HCT116 (cell line): ENCODE measurements at regions not wholly inside any gene's neighbourhood (a gene's known extent, or its start where the extent isn't known, plus 50 kb on each side); places are given as distances from the start of the nearest gene placed in this dataset.

Experiments
- ATAC-seq: fragments of 200-7000 bp; cut with Tn5 transposase; 2 replicates; pipeline ENCODE4 v1.9.1; 2020; ENCODE audit warnings: mild to moderate bottlenecking, moderate library complexity
- BruUV-seq: library from RNA; stranded (reverse); fragments of 400-500 nt; replicated peaks from 2 replicates; lab custom pipeline; 2021; lab: Mats Ljungman, UMichigan
- CTCF ChIA-PET: fragments of 300-600 bp; sonication (Branson Sonifier 250); formaldehyde crosslinking; loops from one replicate; lab custom pipeline; 2021; ENCODE audit warnings: antibody characterized with exemption; lab: Charles Lee
- POLR2A ChIA-PET: fragments of 300-600, 350-600 bp; sonication (Branson Sonifier 250); formaldehyde crosslinking; loops from one replicate; lab custom pipeline; 2021; ENCODE audit warnings: antibody characterized with exemption; lab: Charles Lee
- RAD21 ChIA-PET, 2 experiments: fragments of 300-600 bp; sonication (Branson Sonifier 250); formaldehyde crosslinking; loops; one replicate each; lab custom pipeline; 2023; ENCODE audit warnings: low total read pairs in 2 of 2; ENCODE audit not compliant: uncharacterized antibody in 2 of 2, unreplicated experiment in 2 of 2, low non-redundant PET in 1 of 2; lab: Charles Lee
- DNase-seq: peaks from one replicate; pipeline ENCODE4 v3.0.0-alpha.2; 2010; ENCODE audit warnings: low read depth, low spot score
- H2AFZ ChIP-seq: fragments of 200-600 bp; shearing (Covaris generic), sonication (generic); 2 replicates; pipeline ENCODE4 v1.6.1; 2017; ENCODE audit warnings: low read depth, mixed run types, mixed read lengths, antibody characterized with exemption, low read length; ENCODE audit not compliant: poor library complexity, severe bottlenecking
- H3K27ac ChIP-seq: 2 replicates; pipeline ENCODE4 v1.5.1; 2012; ENCODE audit warnings: low read depth, low read length
- H3K27me3 ChIP-seq: fragments of 200-600 bp; sonication (generic); 2 replicates; pipeline ENCODE4 v1.6.1; 2016; ENCODE audit warnings: mixed run types, low read length, mixed read lengths; ENCODE audit not compliant: insufficient read depth
- H3K36me3 ChIP-seq, 2 experiments: fragments of 200-500 bp in 1 of 2; fragments of 200-600 bp in 1 of 2; sonication (Bioruptor generic) in 1 of 2; sonication (generic) in 1 of 2; 2 replicates each; pipeline versions ENCODE4 v1.5.1 to v1.6.1; 2014 to 2016; ENCODE audit warnings: low read length in 2 of 2, inconsistent platforms in 1 of 2, mixed read lengths in 1 of 2, mixed run types in 1 of 2; ENCODE audit not compliant: insufficient read depth in 2 of 2, control insufficient read depth in 1 of 2
- H3K4me1 ChIP-seq, 2 experiments: fragments of 200-600 bp in 1 of 2; sonication (generic) in 1 of 2; 2 replicates each; pipeline versions ENCODE4 v1.5.1 to v1.6.1; 2012 to 2017; ENCODE audit warnings: low read length in 2 of 2, inconsistent platforms in 1 of 2, mild to moderate bottlenecking in 1 of 2, mixed read lengths in 1 of 2, mixed run types in 1 of 2, moderate library complexity in 1 of 2; ENCODE audit not compliant: insufficient read depth in 2 of 2, control insufficient read depth in 1 of 2
- H3K4me2 ChIP-seq: fragments of 200-600 bp; sonication (generic); 2 replicates; pipeline ENCODE4 v1.6.1; 2017; ENCODE audit warnings: mixed run types, low read length, mixed read lengths
- H3K4me3 ChIP-seq, 2 experiments: fragments of 200-600 bp in 1 of 2; sonication (generic) in 1 of 2; replicated peaks in 1 of 2; 2 replicates each; pipeline ENCODE4 v1.5.1; 2011 to 2016; ENCODE audit warnings: low read length in 2 of 2, control low read depth in 1 of 2, low read depth in 1 of 2, mild to moderate bottlenecking in 1 of 2, mixed read lengths in 1 of 2, mixed run types in 1 of 2
- H3K79me2 ChIP-seq: fragments of 200-600 bp; sonication (generic); 2 replicates; pipeline ENCODE4 v1.6.1; 2017; ENCODE audit warnings: mild to moderate bottlenecking, mixed run types, low read length, moderate library complexity, mixed read lengths; ENCODE audit not compliant: insufficient read depth
- H3K9ac ChIP-seq: fragments of 200-600 bp; sonication (generic); 2 replicates; pipeline ENCODE4 v1.6.1; 2016; ENCODE audit warnings: low read length, mixed read lengths
- H3K9me2 ChIP-seq: fragments of 200-600 bp; sonication (generic), shearing (Covaris generic); 2 replicates; pipeline ENCODE4 v1.6.1; 2017; ENCODE audit warnings: mixed run types, mild to moderate bottlenecking, moderate library complexity; ENCODE audit not compliant: insufficient read depth
- H3K9me3 ChIP-seq, 2 experiments: fragments of 200-500 bp in 1 of 2; fragments of 200-600 bp in 1 of 2; sonication (Bioruptor generic) in 1 of 2; sonication (generic) in 1 of 2; 2 replicates each; pipeline ENCODE4 v1.6.1; 2014 to 2017; ENCODE audit warnings: low read length in 2 of 2, mixed read lengths in 2 of 2, inconsistent platforms in 1 of 2, low read depth in 1 of 2, mild to moderate bottlenecking in 1 of 2, mixed run types in 1 of 2, moderate library complexity in 1 of 2; ENCODE audit not compliant: control insufficient read depth in 1 of 2, insufficient read depth in 1 of 2
- H4K20me1 ChIP-seq: fragments of 200-600 bp; sonication (generic), shearing (Covaris generic); 2 replicates; pipeline ENCODE4 v1.6.1; 2017; ENCODE audit warnings: mixed run types, mild to moderate bottlenecking, moderate library complexity; ENCODE audit not compliant: insufficient read depth
- EGR1 ChIP-seq: IDR thresholded peaks from 2 replicates; pipeline ENCODE4 v1.6.1; 2012; ENCODE audit warnings: low read depth
- JUND ChIP-seq: IDR thresholded peaks from 2 replicates; pipeline ENCODE4 v1.6.1; 2012
- POLR2A ChIP-seq: IDR thresholded peaks from 2 replicates; pipeline ENCODE4 v1.7.0; 2011; ENCODE audit warnings: borderline replicate concordance; ENCODE audit not compliant: insufficient read depth, insufficient read length; ENCODE audit errors: extremely low read depth
- RAD21 ChIP-seq: IDR thresholded peaks from 2 replicates; pipeline ENCODE4 v1.6.1; 2012; ENCODE audit warnings: low read depth, mild to moderate bottlenecking
- TCF7L2 ChIP-seq: IDR thresholded peaks from 2 replicates; pipeline ENCODE4 v1.7.0; 2011; ENCODE audit warnings: borderline replicate concordance, inconsistent platforms; ENCODE audit not compliant: insufficient read depth, insufficient read length; ENCODE audit errors: extremely low read depth
- YY1 ChIP-seq: IDR thresholded peaks from 2 replicates; pipeline ENCODE4 v1.6.1; 2011; ENCODE audit warnings: low read length, low read depth, moderate library complexity, mild to moderate bottlenecking; ENCODE audit not compliant: insufficient replicate concordance; ENCODE audit errors: extremely low read depth
- intact Hi-C: fragments of 100-400 bp; cut with micrococcal nuclease; formaldehyde crosslinking; loops from 2 replicates; pipeline ENCODE4 v1.10.0; 2022
- TF ChIP-seq, protein P1 (sequence below): IDR thresholded peaks from 2 replicates; pipeline ENCODE4 v1.6.1; 2012; ENCODE audit warnings: low read depth
- TF ChIP-seq, protein P2 (sequence below), 3 experiments: fragments of 200-600 bp in 1 of 3; sonication (generic) in 1 of 3; IDR thresholded peaks in 2 of 3; conservative IDR thresholded peaks in 1 of 3; 2 replicates each; pipeline ENCODE4 v1.5.1; 2012 to 2017; ENCODE audit warnings: low read depth in 2 of 3, low read length in 2 of 3, antibody characterized with exemption in 1 of 3, borderline replicate concordance in 1 of 3, control low read depth in 1 of 3, mild to moderate bottlenecking in 1 of 3, mixed read lengths in 1 of 3, mixed run types in 1 of 3, moderate library complexity in 1 of 3; ENCODE audit not compliant: insufficient read depth in 1 of 3
- TF ChIP-seq, protein P3 (sequence below): IDR thresholded peaks from 2 replicates; pipeline ENCODE4 v1.6.1; 2012

DNA sequence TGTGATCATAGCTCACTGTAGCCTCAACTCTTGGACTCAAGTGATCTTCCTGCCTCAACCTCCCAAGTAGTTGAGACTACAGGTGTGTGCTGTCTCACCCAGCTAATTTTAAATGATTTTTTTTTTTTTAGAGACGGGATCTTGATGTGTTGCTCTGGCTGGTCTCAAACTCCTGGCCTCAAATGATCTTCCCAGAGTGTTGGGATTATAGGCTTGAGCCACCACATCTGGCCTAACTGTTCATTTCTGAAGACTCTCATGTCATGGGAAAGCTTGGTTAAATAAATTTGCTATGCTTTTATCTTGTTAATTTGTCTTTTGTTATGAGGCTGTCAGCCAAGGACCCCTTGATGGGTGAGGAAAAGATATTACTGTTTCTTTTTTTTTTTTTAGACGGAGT lies 134.0 kb downstream of the MIS18A start:
- Histone ChIP-seq H3K4me2 (no peak overlapping the region), H3K4me3 (no peak overlapping the region), H3K4me1 (no peaks in the 10 kb centered on the region), H4K20me1 (no peaks in the 10 kb centered on the region), H3K9me2 (no peaks in the 10 kb centered on the region), H3K79me2 (no peaks in the 10 kb centered on the region), H3K27me3 (peaks cover 48% of the 10 kb centered on the region), H3K9me3 (no peaks in the 10 kb centered on the region), H3K9ac (no peak overlapping the region), H3K27ac (no peak overlapping the region), H3K36me3 (no peaks in the 10 kb centered on the region), H2AFZ (no peak overlapping the region)
- no TSS peak for BruUV-seq
- ChIA-PET RAD21 (no interaction called here), CTCF (no interaction called here), POLR2A (no interaction called here)
- DNase-seq (no peak), ATAC-seq (no peak)
- intact Hi-C loops, result no loop called here
- TF ChIP-seq, protein P1, sequence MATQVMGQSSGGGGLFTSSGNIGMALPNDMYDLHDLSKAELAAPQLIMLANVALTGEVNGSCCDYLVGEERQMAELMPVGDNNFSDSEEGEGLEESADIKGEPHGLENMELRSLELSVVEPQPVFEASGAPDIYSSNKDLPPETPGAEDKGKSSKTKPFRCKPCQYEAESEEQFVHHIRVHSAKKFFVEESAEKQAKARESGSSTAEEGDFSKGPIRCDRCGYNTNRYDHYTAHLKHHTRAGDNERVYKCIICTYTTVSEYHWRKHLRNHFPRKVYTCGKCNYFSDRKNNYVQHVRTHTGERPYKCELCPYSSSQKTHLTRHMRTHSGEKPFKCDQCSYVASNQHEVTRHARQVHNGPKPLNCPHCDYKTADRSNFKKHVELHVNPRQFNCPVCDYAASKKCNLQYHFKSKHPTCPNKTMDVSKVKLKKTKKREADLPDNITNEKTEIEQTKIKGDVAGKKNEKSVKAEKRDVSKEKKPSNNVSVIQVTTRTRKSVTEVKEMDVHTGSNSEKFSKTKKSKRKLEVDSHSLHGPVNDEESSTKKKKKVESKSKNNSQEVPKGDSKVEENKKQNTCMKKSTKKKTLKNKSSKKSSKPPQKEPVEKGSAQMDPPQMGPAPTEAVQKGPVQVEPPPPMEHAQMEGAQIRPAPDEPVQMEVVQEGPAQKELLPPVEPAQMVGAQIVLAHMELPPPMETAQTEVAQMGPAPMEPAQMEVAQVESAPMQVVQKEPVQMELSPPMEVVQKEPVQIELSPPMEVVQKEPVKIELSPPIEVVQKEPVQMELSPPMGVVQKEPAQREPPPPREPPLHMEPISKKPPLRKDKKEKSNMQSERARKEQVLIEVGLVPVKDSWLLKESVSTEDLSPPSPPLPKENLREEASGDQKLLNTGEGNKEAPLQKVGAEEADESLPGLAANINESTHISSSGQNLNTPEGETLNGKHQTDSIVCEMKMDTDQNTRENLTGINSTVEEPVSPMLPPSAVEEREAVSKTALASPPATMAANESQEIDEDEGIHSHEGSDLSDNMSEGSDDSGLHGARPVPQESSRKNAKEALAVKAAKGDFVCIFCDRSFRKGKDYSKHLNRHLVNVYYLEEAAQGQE, result no peak
- TF ChIP-seq, protein P2, sequence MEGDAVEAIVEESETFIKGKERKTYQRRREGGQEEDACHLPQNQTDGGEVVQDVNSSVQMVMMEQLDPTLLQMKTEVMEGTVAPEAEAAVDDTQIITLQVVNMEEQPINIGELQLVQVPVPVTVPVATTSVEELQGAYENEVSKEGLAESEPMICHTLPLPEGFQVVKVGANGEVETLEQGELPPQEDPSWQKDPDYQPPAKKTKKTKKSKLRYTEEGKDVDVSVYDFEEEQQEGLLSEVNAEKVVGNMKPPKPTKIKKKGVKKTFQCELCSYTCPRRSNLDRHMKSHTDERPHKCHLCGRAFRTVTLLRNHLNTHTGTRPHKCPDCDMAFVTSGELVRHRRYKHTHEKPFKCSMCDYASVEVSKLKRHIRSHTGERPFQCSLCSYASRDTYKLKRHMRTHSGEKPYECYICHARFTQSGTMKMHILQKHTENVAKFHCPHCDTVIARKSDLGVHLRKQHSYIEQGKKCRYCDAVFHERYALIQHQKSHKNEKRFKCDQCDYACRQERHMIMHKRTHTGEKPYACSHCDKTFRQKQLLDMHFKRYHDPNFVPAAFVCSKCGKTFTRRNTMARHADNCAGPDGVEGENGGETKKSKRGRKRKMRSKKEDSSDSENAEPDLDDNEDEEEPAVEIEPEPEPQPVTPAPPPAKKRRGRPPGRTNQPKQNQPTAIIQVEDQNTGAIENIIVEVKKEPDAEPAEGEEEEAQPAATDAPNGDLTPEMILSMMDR (IDR thresholded peaks at IDR 0.05 in 2 of 3, conservative IDR thresholded peaks at IDR 0.05 in 1 of 3; ENCODE audit: borderline replicate concordance in 1 of 3, insufficient read depth in 1 of 3, low read depth in 2 of 3, low read length in 2 of 3), result no peak
- TF ChIP-seq TCF7L2, result no peak
- TF ChIP-seq JUND, result no peak
- TF ChIP-seq POLR2A, result no peak
- no peak for TF ChIP-seq RAD21
- no peak for TF ChIP-seq EGR1
- TF ChIP-seq YY1, result no peak
- TF ChIP-seq, protein P3, sequence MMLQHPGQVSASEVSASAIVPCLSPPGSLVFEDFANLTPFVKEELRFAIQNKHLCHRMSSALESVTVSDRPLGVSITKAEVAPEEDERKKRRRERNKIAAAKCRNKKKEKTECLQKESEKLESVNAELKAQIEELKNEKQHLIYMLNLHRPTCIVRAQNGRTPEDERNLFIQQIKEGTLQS, result no peak
